GM18505 (cell line): ENCODE measurements at regions not wholly inside any gene's neighbourhood (a gene's known extent, or its start where the extent isn't known, plus 50 kb on each side); places are given as distances from the start of the nearest gene placed in this dataset.

ENCODE experiments used
- ATAC-seq: cut with Tn5 transposase; IDR thresholded peaks from one replicate; pipeline ENCODE4 v1.9.1; 2021; ENCODE audit not compliant: unreplicated experiment
- POLR2A ChIP-seq: IDR thresholded peaks from 4 replicates; pipeline ENCODE4 v1.6.1; 2011; ENCODE audit warnings: borderline replicate concordance; ENCODE audit not compliant: insufficient read depth, insufficient read length; ENCODE audit errors: extremely low read depth

DNA sequence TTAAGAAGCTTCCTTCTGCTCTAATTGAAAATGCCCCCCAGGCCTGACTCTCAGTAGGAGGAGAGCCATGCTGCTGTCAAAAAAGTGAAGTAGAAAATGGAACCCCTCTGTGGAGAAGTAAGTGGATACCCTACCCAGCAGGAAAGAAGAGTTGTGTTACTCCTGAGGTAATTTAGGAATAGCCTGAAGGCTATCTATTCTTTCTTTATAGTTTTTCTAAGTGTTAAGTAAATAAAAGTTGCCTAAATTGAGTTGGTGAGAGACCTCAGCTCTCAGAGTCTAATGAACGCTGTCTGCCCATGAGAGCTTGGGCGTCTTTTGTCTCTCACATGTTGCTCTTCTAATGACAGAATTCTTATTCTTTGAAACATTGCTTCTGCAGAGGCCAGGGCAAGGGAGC lies 116.2 kb downstream of the NSUN3 start:
- no peak for TF ChIP-seq POLR2A
- ATAC-seq, result no peak

DNA sequence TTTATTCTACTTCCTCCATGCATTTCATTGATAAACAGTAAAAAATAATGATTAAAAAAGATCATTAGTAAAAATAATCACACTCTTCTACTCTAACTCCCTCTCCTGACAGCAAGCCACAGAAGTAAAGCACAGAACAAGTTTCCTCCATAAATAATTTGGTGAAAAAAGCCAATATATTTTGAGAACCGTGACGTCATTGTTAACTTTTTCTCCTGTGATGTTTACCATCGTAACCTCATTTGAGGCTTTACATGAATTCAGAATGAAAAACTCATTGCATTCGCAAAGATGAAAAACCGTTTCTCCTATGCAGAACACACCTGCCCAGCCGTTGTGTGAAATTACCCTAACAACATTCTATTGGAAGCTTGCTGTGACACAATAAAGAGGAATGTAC lies 120.7 kb downstream of the NSUN3 start:
- no peak for ATAC-seq
- TF ChIP-seq POLR2A, result no peak

DNA sequence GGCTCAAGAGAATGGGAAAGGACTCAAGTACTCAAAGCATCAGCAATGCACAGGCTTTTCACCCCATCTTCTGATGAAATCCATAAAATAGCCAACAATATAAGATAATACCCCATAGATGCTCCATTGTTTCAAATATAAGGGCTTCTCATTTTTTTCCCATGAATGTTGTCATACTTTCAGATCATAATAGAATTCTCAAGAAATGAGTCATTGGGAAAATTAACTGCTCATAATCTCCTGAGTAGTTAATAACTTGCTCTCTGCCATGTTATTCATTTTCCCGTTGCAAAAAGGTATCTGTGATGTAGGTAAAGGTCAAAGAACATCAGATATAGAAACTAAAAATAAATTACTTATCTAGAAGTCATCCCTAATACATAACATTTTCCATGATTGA lies 121.9 kb downstream of the NSUN3 start:
- no peak for ATAC-seq
- no peak for TF ChIP-seq POLR2A

DNA sequence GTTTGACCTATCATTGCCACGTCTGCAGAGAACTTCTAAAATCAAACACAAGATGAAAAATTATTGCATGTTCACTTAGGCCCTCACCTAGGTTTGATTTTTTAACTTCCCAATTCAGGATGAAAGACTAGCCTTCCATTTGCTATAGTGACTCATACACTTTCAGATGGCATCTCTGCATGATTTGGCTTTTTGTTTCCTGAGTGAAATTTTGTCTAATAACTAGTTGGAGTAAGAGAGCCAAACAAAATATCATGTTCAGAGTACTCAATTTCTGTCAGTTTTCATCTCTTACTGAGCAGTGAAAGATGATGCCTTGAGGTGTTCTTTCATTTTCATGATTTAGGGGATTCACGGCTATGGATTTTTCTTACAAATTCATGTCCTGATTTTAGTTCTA lies 122.9 kb downstream of the NSUN3 start:
- TF ChIP-seq POLR2A, result no peak
- ATAC-seq, result no peak

DNA sequence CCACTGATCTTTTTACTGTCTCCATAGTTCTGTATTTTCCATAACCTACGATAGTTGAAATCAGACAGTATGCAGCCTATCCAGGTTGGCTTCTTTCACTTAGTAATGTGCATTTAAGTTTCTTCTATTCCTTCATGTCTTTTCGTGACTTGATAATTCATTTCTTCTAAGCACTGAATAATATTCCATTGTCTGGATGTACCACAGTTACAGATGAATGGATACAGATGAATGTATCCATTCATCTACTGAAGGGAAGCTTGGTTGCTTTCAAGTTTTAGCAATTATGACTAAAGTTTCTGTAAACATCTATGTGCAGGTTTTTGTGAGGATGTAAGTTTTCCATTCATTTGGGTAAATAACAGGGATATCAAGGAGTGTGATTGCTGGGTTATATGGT lies 124.8 kb downstream of the NSUN3 start:
- ATAC-seq, result no peak
- no peak for TF ChIP-seq POLR2A

DNA sequence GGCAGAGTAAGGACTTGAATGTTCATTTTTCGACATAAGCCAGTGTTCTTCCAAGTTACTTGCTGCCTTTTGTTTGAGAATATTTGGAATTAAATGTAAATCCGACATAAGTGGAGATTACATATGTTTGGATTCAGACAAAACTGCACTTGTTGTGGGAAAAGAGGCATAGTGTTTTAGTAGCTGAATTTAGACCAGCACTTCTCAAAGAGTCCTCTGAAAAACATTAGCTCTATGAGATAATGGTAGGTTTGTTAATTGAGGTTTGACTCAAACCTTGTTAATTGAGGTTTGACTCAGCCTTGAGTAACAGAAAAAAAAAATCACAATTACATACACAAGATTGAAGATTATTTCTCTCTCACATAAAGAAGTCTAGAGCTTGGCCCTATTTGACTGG lies 132.5 kb downstream of the NSUN3 start:
- ATAC-seq, result no peak
- no peak for TF ChIP-seq POLR2A

DNA sequence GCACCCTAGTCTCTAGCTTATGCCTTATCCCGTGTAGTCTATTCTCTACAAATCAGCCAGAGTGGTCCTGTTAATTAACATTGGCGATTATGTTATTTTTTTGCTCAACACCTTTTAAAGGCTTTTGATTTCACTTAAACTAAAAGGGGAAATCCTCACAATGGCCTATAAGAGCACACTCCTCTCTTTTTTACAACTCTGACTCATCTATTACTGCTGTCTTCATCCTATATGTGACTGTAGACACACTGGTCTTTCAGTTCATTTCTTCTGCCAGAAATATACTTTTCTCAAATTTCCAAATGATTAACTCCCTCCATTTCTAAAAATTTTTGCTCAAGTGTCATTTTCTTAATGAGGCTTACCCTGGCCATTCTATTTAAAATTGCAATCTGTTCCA lies 143.4 kb downstream of the NSUN3 start:
- TF ChIP-seq POLR2A, result no peak
- no peak for ATAC-seq

DNA sequence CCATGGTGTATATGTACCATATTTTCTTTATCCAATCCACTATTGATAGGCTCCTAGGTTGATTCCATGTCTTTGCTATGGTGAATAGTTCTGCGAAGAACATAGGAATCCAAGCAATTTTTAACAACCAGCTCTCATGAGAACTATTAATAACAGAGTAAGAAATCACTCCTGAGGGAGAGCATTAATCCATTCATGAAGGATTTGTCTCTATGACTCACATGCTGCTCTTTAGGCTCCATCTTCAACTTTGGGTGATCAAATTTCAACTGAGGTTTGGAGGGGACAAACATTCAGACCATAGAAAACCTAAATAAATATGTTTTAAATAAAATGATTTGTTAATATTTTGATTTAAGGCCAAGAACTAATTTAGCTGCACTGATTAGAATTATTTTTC lies 147.4 kb downstream of the NSUN3 start:
- no peak for TF ChIP-seq POLR2A
- ATAC-seq, result no peak

DNA sequence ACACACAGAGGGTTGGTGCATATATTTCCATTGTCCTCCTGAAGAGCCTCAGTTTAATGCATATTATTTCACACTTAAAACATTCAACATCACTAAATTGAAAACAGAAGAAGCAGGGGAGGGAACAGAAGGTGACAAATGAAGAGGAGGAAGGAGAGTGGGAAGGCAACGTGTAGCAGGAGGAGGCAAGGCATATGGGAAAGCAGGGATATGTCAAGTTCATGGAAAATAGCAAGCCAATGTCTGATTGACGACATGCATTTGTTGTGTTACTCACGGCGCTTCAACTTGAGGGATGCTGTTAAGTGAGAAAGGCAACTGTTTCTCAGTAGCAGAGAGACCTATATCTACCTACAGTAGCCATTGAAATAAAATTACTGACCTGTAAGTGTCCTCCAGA lies 154.5 kb downstream of the NSUN3 start:
- no peak for TF ChIP-seq POLR2A
- ATAC-seq, result no peak

DNA sequence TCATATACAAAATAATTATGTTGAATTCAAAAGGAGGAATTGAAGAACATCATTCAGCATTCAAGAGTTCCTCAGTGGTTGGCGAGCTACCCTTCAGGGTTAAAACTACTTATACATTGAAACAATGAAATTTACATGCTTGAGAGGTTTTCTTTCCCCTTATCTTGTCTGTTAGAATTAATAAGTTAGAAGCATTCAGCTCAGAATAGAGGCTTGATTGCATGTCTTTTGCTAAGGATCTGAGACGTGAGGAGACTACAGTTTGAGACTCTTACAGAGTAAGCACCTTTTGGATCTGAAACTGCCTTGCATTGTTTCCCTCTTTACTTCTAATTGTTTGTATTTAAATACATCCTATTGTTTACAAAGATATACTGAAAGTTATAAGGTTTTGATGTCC lies 157.6 kb downstream of the NSUN3 start:
- ATAC-seq, result no peak
- TF ChIP-seq POLR2A, result no peak

DNA sequence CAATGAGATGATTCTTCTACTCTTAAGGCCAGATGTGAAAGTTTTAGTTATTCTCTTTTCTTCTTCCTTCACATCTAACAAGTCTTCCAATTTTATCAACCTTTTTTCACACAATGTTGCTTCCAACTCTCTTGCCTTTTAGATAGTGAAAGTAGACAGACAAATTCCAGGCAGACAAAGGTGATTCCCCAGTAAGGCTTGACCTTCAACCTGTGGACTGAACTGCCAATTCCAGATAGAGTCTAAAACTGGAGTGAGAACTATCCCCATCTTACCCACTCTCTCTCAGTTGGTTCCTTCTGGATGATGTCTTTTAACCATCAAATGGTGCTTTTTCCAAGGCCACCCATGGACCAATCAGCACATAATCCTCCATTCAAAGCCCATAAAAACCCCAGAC lies 159.0 kb downstream of the NSUN3 start:
- ATAC-seq, result no peak
- no peak for TF ChIP-seq POLR2A

DNA sequence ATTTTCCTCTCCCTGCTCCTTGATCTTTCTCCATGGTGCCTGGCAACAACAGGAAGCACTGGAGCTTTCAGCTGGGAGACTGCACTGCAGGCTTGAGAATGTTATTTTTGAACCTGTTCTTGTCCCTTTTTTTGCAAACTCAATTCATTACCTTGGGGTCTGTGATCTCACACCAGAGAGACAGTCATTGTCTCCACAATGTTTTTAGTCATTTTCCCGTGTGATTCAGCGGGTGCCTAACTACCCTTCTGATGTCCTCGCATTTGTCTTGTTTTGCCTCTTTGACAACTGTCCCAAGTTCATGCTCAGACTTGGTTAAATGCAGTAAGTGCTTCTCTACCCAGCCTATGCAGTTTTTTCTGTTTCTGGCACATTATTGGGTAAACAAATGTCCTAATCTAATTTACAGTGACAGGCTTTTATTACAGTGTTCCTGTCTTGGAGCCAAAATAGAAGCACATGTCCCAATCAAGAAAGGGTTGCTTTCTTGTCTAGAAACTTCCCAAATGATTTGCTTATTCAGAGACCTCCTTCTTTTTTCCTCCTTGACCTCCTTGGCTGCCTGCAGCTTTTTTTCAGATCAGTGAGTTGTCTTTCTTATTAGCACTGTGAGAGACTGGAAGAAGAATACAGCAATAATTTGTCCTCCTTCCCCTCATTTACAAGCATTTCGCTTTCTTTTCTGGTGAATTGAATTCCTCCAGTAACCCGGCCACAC lies 162.4 kb downstream of the NSUN3 start:
- TF ChIP-seq POLR2A, result no peak
- ATAC-seq, result no peak

DNA sequence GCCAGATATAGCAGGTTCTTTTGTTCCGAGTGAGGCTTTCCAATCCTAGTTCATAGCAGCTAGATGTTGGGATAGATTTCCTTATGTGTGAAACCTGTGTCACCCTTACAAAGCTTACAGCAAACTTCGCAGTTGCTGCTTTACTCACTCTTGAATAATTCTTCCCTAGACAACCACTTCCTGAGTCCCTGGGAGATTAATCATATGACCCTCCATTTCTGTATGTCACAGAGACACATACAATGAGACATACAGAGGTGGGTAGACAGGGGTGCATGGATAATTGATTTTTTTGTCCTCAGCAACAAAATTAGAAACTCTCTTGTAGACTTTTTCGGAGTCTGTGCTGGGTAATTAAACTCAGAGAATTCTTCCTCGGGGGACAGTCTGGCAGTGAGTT lies 163.2 kb downstream of the NSUN3 start:
- TF ChIP-seq POLR2A, result no peak
- ATAC-seq, result no peak

DNA sequence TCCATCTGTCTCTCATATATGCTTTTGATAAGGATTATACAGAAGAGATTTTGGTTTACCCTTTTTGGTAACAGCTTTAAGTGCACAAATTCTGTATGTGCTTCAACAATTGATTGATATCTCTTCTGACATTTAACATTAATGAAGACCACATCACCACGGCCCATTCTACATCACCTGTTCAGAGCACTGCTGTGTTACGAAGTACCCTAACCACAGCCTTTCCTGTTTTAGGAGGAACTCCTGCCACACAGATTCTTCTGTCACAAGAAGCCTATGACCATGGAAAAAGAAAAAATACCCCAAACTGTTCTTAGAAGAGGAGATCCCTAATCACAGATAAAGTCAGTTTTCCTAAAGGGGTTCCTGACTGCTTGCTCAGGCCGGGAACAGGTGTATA lies 170.1 kb downstream of the NSUN3 start:
- no peak for ATAC-seq

DNA sequence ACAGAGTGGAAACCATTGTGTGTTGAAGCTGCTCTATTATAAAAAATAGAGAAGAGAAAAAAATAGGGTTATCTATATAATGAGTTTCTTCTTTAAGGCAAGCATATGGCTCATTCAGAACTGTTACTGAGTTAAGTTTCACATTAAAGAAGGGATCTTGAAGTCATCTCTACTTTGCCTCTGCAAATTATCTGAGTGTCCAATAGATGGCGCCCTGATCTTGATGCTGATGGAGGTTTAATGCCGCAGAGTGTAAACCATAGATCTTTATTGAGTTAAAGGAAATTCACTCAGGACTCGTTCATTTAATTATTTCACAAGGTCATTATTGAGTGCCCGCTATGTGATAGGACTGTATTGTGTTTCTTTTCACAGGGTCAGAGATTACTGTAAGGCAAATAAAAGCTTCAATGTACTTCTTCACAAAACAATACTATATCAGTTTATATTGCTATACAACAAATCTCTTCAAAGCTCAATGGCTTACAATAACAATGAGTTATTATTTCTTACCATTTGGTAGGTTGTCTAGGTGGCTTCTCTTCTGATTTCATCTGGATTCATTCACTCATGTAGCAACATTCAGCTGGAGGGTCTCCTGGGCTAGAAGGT lies 171.4 kb downstream of the NSUN3 start:
- ATAC-seq, result peak; percentile 82
- TF ChIP-seq POLR2A, result no peak

More for the DNA sequence above, 170.1 kb downstream of the NSUN3 start:
- no peak for TF ChIP-seq POLR2A

DNA sequence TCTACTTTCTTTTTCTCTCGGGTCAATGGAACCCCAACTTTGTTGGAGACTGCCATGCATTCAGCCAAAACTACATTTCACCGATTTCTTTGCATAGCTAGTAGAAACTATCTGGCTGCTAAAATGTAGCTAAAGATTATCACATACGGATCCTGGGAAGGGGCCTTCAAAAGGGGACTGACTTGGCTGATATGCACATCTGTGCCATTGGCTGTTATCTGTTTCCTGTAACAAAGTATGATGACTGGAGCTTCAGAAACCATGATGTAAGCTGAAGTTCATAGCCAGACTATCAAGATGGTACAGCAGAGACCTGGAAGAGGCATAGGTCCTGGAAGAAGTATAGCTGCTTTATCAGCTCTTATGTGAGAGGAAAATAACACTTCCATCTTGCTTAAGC lies 179.1 kb downstream of the NSUN3 start:
- TF ChIP-seq POLR2A, result no peak
- ATAC-seq, result no peak

DNA sequence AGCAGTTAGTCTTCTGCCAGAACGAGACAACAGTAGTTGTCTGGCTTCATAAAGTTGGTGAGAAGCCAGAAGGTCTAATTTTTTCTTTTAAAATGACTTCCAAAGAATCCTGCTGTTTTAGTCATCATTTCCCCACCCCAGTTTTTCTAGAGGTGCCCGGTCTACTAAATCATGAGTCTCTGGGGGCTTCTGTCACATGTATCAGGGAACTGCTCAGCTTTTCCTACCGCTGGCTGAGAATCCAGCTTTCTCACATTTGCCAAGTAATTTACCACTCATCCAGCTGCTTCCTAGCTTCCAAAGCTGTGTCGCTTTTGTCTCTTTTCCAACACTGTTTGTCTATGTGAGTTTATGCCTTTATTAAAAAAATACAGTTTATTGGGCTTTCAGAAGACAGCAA lies 183.3 kb downstream of the NSUN3 start:
- no peak for TF ChIP-seq POLR2A
- no peak for ATAC-seq
